ENCODE measurements at regions not wholly inside any gene's neighbourhood (a gene's known extent, or its start where the extent isn't known, plus 50 kb on each side); places are given as distances from the start of the nearest gene placed in this dataset.

- TF ChIP-seq EZH2 (optimal IDR thresholded peaks at IDR 0.05; ENCODE audit: low read depth, low read length) (no peak), EZH2phosphoT487 (IDR thresholded peaks at IDR 0.05; ENCODE audit: low read length) (no peak)
- TF ChIP-seq, protein P1, sequence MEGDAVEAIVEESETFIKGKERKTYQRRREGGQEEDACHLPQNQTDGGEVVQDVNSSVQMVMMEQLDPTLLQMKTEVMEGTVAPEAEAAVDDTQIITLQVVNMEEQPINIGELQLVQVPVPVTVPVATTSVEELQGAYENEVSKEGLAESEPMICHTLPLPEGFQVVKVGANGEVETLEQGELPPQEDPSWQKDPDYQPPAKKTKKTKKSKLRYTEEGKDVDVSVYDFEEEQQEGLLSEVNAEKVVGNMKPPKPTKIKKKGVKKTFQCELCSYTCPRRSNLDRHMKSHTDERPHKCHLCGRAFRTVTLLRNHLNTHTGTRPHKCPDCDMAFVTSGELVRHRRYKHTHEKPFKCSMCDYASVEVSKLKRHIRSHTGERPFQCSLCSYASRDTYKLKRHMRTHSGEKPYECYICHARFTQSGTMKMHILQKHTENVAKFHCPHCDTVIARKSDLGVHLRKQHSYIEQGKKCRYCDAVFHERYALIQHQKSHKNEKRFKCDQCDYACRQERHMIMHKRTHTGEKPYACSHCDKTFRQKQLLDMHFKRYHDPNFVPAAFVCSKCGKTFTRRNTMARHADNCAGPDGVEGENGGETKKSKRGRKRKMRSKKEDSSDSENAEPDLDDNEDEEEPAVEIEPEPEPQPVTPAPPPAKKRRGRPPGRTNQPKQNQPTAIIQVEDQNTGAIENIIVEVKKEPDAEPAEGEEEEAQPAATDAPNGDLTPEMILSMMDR (IDR thresholded peaks at IDR 0.05; ENCODE audit: low read length), result no peak
- Histone ChIP-seq H3K27me3 (replicated peaks; ENCODE audit: insufficient read depth, low read length) (no peaks in the 10 kb centered on the region), H3K4me2 (ENCODE audit: low read depth, low read length) (no peak overlapping the region), H3K4me1 (ENCODE audit: low read length) (no peaks in the 10 kb centered on the region), H3K9me3 (replicated peaks; ENCODE audit: insufficient read depth, low read length) (no peaks in the 10 kb centered on the region), H3K9me2 (replicated peaks; ENCODE audit: insufficient read depth, low read length) (no peaks in the 10 kb centered on the region), H3K79me2 (ENCODE audit: low read length) (no peaks in the 10 kb centered on the region), H3K27ac (ENCODE audit: low read length) (no peak overlapping the region), H2AFZ (ENCODE audit: low read length) (no peak overlapping the region), H4K20me1 (ENCODE audit: insufficient read depth, low read length) (no peaks in the 10 kb centered on the region), H3F3A (ENCODE audit: insufficient read depth, low read length) (no peaks in the 10 kb centered on the region), H3K4me3 (ENCODE audit: low read length) (no peak overlapping the region), H3K36me3 (replicated peaks; ENCODE audit: insufficient read depth, low read length) (no peaks in the 10 kb centered on the region), H3K9ac (ENCODE audit: low read length) (no peak overlapping the region)
- no peak for DNase-seq
Measured at GRCh38 chr5:5617024-5617423, 194.5 kb downstream of the ICE1 start.

- Histone ChIP-seq H3K9ac (ENCODE audit: low read length) (no peak overlapping the region), H3K4me3 (ENCODE audit: low read length) (no peak overlapping the region), H4K20me1 (ENCODE audit: insufficient read depth, low read length) (no peaks in the 10 kb centered on the region), H3K79me2 (ENCODE audit: low read length) (no peaks in the 10 kb centered on the region), H3K9me3 (replicated peaks; ENCODE audit: insufficient read depth, low read length) (no peaks in the 10 kb centered on the region), H3K4me2 (ENCODE audit: low read depth, low read length) (no peak overlapping the region), H3K36me3 (replicated peaks; ENCODE audit: insufficient read depth, low read length) (no peaks in the 10 kb centered on the region), H2AFZ (ENCODE audit: low read length) (no peak overlapping the region), H3K27me3 (replicated peaks; ENCODE audit: insufficient read depth, low read length) (no peaks in the 10 kb centered on the region), H3K27ac (ENCODE audit: low read length) (no peak overlapping the region), H3K9me2 (replicated peaks; ENCODE audit: insufficient read depth, low read length) (no peaks in the 10 kb centered on the region), H3F3A (ENCODE audit: insufficient read depth, low read length) (no peaks in the 10 kb centered on the region), H3K4me1 (ENCODE audit: low read length) (no peaks in the 10 kb centered on the region)
- TF ChIP-seq, protein P1 (IDR thresholded peaks at IDR 0.05; ENCODE audit: low read length), result no peak
- TF ChIP-seq EZH2 (optimal IDR thresholded peaks at IDR 0.05; ENCODE audit: low read depth, low read length), result no peak
- no peak for TF ChIP-seq EZH2phosphoT487 (IDR thresholded peaks at IDR 0.05; ENCODE audit: low read length)
- no peak for DNase-seq
Measured at GRCh38 chr5:5616247-5616895, 193.9 kb downstream of the ICE1 start.

DNA sequence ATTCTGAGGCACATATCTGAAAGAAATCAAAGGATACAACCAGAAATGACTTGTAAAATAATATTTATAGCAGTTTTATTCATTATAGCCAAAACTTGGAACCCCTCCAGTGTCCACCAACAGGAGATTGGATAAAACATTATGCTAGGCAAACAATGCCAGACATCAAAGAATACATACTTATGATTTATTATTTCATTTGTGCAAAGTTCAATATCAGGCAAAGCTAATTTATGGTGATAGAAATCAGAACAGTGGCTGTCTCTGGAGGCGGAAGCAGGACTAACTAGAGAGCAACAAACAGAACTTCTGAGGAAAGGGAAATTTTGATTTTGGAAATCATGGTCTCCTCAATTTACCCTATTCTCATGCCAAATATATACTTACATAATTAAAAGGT, 193.1 kb downstream of the ICE1 start:
- Histone ChIP-seq H3F3A (ENCODE audit: insufficient read depth, low read length) (no peaks in the 10 kb centered on the region), H3K4me1 (ENCODE audit: low read length) (no peaks in the 10 kb centered on the region), H3K27me3 (replicated peaks; ENCODE audit: insufficient read depth, low read length) (no peaks in the 10 kb centered on the region), H3K4me2 (ENCODE audit: low read depth, low read length) (no peak overlapping the region), H3K79me2 (ENCODE audit: low read length) (no peaks in the 10 kb centered on the region), H3K9me2 (replicated peaks; ENCODE audit: insufficient read depth, low read length) (no peaks in the 10 kb centered on the region), H3K9ac (ENCODE audit: low read length) (no peak overlapping the region), H3K36me3 (replicated peaks; ENCODE audit: insufficient read depth, low read length) (no peaks in the 10 kb centered on the region), H3K27ac (ENCODE audit: low read length) (no peak overlapping the region), H3K4me3 (ENCODE audit: low read length) (no peak overlapping the region), H2AFZ (ENCODE audit: low read length) (no peak overlapping the region), H4K20me1 (ENCODE audit: insufficient read depth, low read length) (no peaks in the 10 kb centered on the region), H3K9me3 (replicated peaks; ENCODE audit: insufficient read depth, low read length) (no peaks in the 10 kb centered on the region)
- no peak for DNase-seq
- no peak for TF ChIP-seq EZH2 (optimal IDR thresholded peaks at IDR 0.05; ENCODE audit: low read depth, low read length)

DNA sequence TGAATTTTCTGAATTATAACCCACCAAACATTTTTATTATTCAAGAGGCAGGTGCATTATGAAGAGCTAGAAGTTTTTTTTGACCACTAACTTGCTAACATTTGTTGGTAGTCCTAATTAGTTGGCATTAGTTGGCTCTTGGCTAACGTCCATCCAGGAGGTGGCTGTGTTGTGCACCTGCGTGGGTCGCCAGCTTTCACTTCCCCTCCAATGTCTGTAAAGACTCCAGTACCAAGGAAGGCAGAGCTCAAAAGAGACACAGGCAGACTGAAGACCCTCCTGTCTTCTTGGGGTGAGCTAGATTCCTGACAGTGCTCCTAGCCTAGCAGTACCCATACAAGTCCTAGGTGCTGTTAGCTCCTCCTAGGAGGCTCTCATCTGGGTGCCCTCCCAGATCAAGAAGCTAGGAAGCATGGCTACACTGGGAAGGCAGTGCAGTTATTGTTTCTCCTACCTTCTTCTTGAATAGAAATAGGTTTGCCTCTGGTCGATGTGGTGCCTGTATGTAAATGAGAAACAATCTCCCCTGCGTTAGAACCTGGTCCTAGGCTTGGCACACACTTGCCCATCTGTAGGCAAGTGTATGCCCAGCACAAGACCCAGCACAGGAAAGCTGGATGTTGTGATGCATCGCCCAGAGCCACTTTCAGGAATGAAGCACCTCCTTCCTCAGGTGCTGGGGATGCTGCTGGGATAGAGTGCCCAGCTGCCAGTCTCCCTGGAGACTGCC, 190.9 kb downstream of the ICE1 start:
- Histone ChIP-seq H3K4me2 (ENCODE audit: low read depth, low read length) (no peak overlapping the region), H3K4me3 (ENCODE audit: low read length) (no peak overlapping the region), H3K27ac (ENCODE audit: low read length) (no peak overlapping the region), H3K9ac (ENCODE audit: low read length) (no peak overlapping the region), H4K20me1 (ENCODE audit: insufficient read depth, low read length) (no peaks in the 10 kb centered on the region), H3K27me3 (replicated peaks; ENCODE audit: insufficient read depth, low read length) (no peaks in the 10 kb centered on the region), H2AFZ (ENCODE audit: low read length) (no peak overlapping the region), H3K79me2 (ENCODE audit: low read length) (no peaks in the 10 kb centered on the region), H3F3A (ENCODE audit: insufficient read depth, low read length) (no peaks in the 10 kb centered on the region), H3K9me3 (replicated peaks; ENCODE audit: insufficient read depth, low read length) (no peaks in the 10 kb centered on the region), H3K36me3 (replicated peaks; ENCODE audit: insufficient read depth, low read length) (no peaks in the 10 kb centered on the region), H3K9me2 (replicated peaks; ENCODE audit: insufficient read depth, low read length) (no peaks in the 10 kb centered on the region), H3K4me1 (ENCODE audit: low read length) (no peaks in the 10 kb centered on the region)
- TF ChIP-seq, protein P1 (IDR thresholded peaks at IDR 0.05; ENCODE audit: low read length), result no peak
- TF ChIP-seq EZH2 (optimal IDR thresholded peaks at IDR 0.05; ENCODE audit: low read depth, low read length), result no peak
- TF ChIP-seq EZH2phosphoT487 (IDR thresholded peaks at IDR 0.05; ENCODE audit: low read length), result no peak
- DNase-seq, result no peak

Measured in MM.1S (cell line).